ENCODE measurements at regions not wholly inside any gene's neighbourhood (a gene's known extent, or its start where the extent isn't known, plus 50 kb on each side); places are given as distances from the start of the nearest gene placed in this dataset.

DNA sequence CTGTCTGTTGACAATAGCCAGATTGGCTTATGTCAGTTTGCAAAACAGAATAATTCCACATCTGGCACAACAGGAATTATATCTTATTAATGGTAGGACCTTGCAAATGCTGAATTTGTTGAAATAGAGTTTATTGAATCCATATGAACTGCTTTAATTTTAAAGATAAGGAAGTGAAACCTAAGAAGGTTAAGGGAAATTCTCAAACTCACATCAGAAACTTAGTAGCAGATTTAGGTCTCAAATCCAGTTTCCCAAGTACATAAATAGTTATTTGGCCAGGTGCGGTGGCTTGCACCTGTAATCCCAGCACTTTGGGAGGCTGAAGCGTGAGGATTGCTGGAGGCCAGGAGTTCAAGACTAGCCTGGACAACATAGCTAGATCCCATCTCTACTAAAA is 117.1 kb downstream of the HNRNPD start:
- Mint-ChIP-seq H3K27me3 (ENCODE audit: insufficient read depth, unreplicated experiment) (peaks cover 3% of the 10 kb centered on the region), H3K9me3 (ENCODE audit: unreplicated experiment) (no peaks in the 10 kb centered on the region)
- TF ChIP-seq, protein P1, sequence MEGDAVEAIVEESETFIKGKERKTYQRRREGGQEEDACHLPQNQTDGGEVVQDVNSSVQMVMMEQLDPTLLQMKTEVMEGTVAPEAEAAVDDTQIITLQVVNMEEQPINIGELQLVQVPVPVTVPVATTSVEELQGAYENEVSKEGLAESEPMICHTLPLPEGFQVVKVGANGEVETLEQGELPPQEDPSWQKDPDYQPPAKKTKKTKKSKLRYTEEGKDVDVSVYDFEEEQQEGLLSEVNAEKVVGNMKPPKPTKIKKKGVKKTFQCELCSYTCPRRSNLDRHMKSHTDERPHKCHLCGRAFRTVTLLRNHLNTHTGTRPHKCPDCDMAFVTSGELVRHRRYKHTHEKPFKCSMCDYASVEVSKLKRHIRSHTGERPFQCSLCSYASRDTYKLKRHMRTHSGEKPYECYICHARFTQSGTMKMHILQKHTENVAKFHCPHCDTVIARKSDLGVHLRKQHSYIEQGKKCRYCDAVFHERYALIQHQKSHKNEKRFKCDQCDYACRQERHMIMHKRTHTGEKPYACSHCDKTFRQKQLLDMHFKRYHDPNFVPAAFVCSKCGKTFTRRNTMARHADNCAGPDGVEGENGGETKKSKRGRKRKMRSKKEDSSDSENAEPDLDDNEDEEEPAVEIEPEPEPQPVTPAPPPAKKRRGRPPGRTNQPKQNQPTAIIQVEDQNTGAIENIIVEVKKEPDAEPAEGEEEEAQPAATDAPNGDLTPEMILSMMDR (IDR thresholded peaks at IDR 0.05; ENCODE audit: insufficient read depth in 1 of 2, low read depth in 1 of 2, low read length in 1 of 2, severe bottlenecking in 1 of 2, unreplicated experiment in 1 of 2): no peak

GRCh38 chr4:82255657-82256056 is 118.1 kb downstream of the HNRNPD start:
- Histone ChIP-seq H3K36me3 (ENCODE audit: control insufficient read depth, insufficient read depth, low read length) (no peaks in the 10 kb centered on the region), H3K27me3 (replicated peaks; ENCODE audit: control insufficient read depth, insufficient read depth, low read length) (no peaks in the 10 kb centered on the region), H3K4me1 (no peaks in the 10 kb centered on the region), H3K9me3 (no peaks in the 10 kb centered on the region; the same call in 1 of the 2 replicates), H3K4me3 (ENCODE audit: low read depth, low read length) (no peak overlapping the region)
- intact Hi-C loops (cut with micrococcal nuclease; ENCODE audit: unreplicated experiment): no loop called here
- TF ChIP-seq, protein P1 (IDR thresholded peaks at IDR 0.05; ENCODE audit: insufficient read depth in 1 of 2, low read depth in 1 of 2, low read length in 1 of 2, severe bottlenecking in 1 of 2, unreplicated experiment in 1 of 2): no peak
- H3K27me3 Mint-ChIP-seq (ENCODE audit: insufficient read depth, unreplicated experiment): peaks cover 3% of the 10 kb centered on the region
- CTCF ChIA-PET: interaction anchor here (2.5 kb wide), 1 partner anchor 13 kb away, joined by 9 read pairs; no protein-coding TSS in a partner anchor
- H3K9me3 Mint-ChIP-seq (ENCODE audit: unreplicated experiment): no peaks in the 10 kb centered on the region
- no peak overlapping the region for H3K4me3 Mint-ChIP-seq (ENCODE audit: unreplicated experiment)
- POLR2A ChIA-PET: no interaction called here
- no peak for DNase-seq
- no peak overlapping the region for H3K27ac Mint-ChIP-seq (ENCODE audit: unreplicated experiment)
- H3K36me3 Mint-ChIP-seq (ENCODE audit: insufficient read depth, unreplicated experiment): no peaks in the 10 kb centered on the region
- no peaks in the 10 kb centered on the region for H3K4me1 Mint-ChIP-seq (ENCODE audit: low read depth, unreplicated experiment)
- BruUV-seq (replicated peaks): no TSS peak

More for the DNA sequence above, 117.1 kb downstream of the HNRNPD start:
- Mint-ChIP-seq H3K27ac (ENCODE audit: unreplicated experiment) (no peak overlapping the region), H3K4me1 (ENCODE audit: low read depth, unreplicated experiment) (no peaks in the 10 kb centered on the region), H3K36me3 (ENCODE audit: insufficient read depth, unreplicated experiment) (no peaks in the 10 kb centered on the region), H3K4me3 (ENCODE audit: unreplicated experiment) (no peak overlapping the region)
- no peaks in the 10 kb centered on the region; the same call in 1 of the 2 replicates for H3K9me3 ChIP-seq
- POLR2A ChIA-PET: no interaction called here
- DNase-seq: no peak
- no TSS peak for BruUV-seq (replicated peaks)
- H3K27me3 ChIP-seq (replicated peaks; ENCODE audit: control insufficient read depth, insufficient read depth, low read length): no peaks in the 10 kb centered on the region
- no peaks in the 10 kb centered on the region for H3K36me3 ChIP-seq (ENCODE audit: control insufficient read depth, insufficient read depth, low read length)
- intact Hi-C loops (cut with micrococcal nuclease; ENCODE audit: unreplicated experiment): no loop called here
- no peaks in the 10 kb centered on the region for H3K4me1 ChIP-seq
- no peak overlapping the region for H3K4me3 ChIP-seq (ENCODE audit: low read depth, low read length)
- CTCF ChIA-PET: interaction anchor here (2.5 kb wide), 1 partner anchor 12 kb away, joined by 9 read pairs; no protein-coding TSS in a partner anchor

DNA sequence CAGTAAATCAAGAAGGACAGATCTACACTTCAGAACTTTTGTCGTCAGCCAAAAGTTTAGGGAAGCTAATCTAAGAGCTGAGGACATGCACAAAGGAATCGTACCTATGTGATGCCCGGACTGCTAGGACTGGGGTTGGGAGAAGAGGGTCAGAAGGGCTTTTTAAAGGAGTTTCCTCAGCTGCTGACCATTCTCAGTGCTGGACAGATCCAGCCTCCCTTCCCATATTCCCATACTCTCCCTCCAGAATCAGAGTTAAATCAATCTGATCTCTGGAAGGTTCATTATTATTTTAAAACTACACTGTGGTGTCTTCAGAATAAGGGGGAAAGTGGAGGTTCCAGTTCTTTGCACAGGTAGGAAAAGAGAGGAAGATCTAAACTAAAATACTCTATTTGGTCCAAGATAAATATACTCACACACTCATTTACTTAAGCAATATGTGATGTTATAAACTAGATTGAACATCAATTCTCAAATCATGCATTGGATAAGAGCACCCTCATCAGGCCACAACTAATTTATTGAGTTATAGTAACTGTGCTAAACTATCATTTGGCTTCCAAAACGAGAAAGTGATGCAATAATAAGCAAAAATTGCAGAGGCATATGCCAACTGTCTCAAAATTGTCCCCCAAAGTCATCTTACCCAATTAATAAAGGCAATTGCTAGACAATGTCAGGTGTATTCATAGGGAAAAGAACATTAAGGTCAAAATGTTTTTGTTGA is 124.7 kb downstream of the HNRNPD start:
- H3K9me3 Mint-ChIP-seq (ENCODE audit: unreplicated experiment): no peaks in the 10 kb centered on the region
- intact Hi-C loops (cut with micrococcal nuclease; ENCODE audit: unreplicated experiment): loop anchor here (2.0 kb wide), 1 partner anchor 20 kb away; no protein-coding TSS in a partner anchor
- peaks cover 13% of the 10 kb centered on the region for H3K27me3 Mint-ChIP-seq (ENCODE audit: insufficient read depth, unreplicated experiment)
- no peaks in the 10 kb centered on the region for H3K36me3 ChIP-seq (ENCODE audit: control insufficient read depth, insufficient read depth, low read length)
- H3K4me1 ChIP-seq: no peaks in the 10 kb centered on the region
- POLR2A ChIA-PET: no interaction called here
- TF ChIP-seq, protein P1 (IDR thresholded peaks at IDR 0.05; ENCODE audit: insufficient read depth in 1 of 2, low read depth in 1 of 2, low read length in 1 of 2, severe bottlenecking in 1 of 2, unreplicated experiment in 1 of 2): no peak
- no peaks in the 10 kb centered on the region for H3K9me3 ChIP-seq
- CTCF ChIA-PET: no interaction called here
- no TSS peak for BruUV-seq (replicated peaks)
- no peak for DNase-seq
- no peaks in the 10 kb centered on the region for H3K4me1 Mint-ChIP-seq (ENCODE audit: low read depth, unreplicated experiment)
- no peaks in the 10 kb centered on the region for H3K36me3 Mint-ChIP-seq (ENCODE audit: insufficient read depth, unreplicated experiment)
- no peak overlapping the region for H3K27ac Mint-ChIP-seq (ENCODE audit: unreplicated experiment)
- H3K4me3 ChIP-seq (ENCODE audit: low read depth, low read length): no peak overlapping the region
- no peaks in the 10 kb centered on the region for H3K27me3 ChIP-seq (replicated peaks; ENCODE audit: control insufficient read depth, insufficient read depth, low read length)
- H3K4me3 Mint-ChIP-seq (ENCODE audit: unreplicated experiment): no peak overlapping the region

All from Caco-2 (cell line).